Upper lobe of left lung (tissue), 6 donors: ENCODE measurements at regions not wholly inside any gene's neighbourhood (a gene's known extent, or its start where the extent isn't known, plus 50 kb on each side); places are given as distances from the start of the nearest gene placed in this dataset.

Source experiments
- ATAC-seq, 2 donors: fragments of 200-7000 bp; cut with Tn5 transposase; one replicate each; pipeline ENCODE4 v1.9.1; 2022; ENCODE audit warnings: mild to moderate bottlenecking in 2 of 2, moderate library complexity in 2 of 2; ENCODE audit not compliant: low FRiP score in 2 of 2
- DNase-seq, 2 donors: peaks; one replicate each; pipeline ENCODE4 v3.0.0-alpha.2; 2019 to 2020
- H3K27ac ChIP-seq, 4 donors: fragments of 200-600 bp; sonication (generic); one replicate each; pipeline ENCODE4 v1.5.1; 2016 to 2019
- H3K27me3 ChIP-seq, 4 donors: fragments of 200-600 bp; sonication (generic); one replicate each; pipeline ENCODE4 v1.5.1; 2017 to 2019
- H3K36me3 ChIP-seq, 4 donors: fragments of 200-600 bp; sonication (generic); one replicate each; pipeline ENCODE4 v1.5.1; 2016 to 2019
- H3K4me1 ChIP-seq, 4 donors: fragments of 200-600 bp; sonication (generic); one replicate each; pipeline ENCODE4 v1.5.1; 2018 to 2019
- H3K4me3 ChIP-seq, 4 donors: fragments of 200-600 bp; sonication (generic); one replicate each; pipeline ENCODE4 v1.5.1; 2017 to 2019; ENCODE audit warnings: mild to moderate bottlenecking in 2 of 4, moderate library complexity in 1 of 4
- H3K9me3 ChIP-seq, 4 donors: fragments of 200-600 bp; sonication (generic); one replicate each; pipeline ENCODE4 v1.5.1; 2018 to 2019
- CTCF ChIP-seq, 6 experiments: fragments of 450-650 bp in 4 of 6; fragments of 200-600 bp in 2 of 6; sonication (generic) in 2 of 6; IDR thresholded peaks; one replicate each; pipeline ENCODE4 v1.5.1; 2016 to 2019; ENCODE audit warnings: antibody characterized with exemption in 6 of 6
- EP300 ChIP-seq, 4 donors: sonication (generic); formaldehyde crosslinking; IDR thresholded peaks; one replicate each; pipeline ENCODE4 v1.5.1; 2017; ENCODE audit warnings: antibody characterized with exemption in 4 of 4, control low read depth in 2 of 4
- POLR2A ChIP-seq, 4 donors: fragments of 450-650 bp; IDR thresholded peaks; one replicate each; pipeline ENCODE4 v1.5.1; 2016 to 2017; ENCODE audit warnings: antibody characterized with exemption in 4 of 4, mild to moderate bottlenecking in 2 of 4
- POLR2AphosphoS5 ChIP-seq, 2 donors: sonication (generic); formaldehyde crosslinking; IDR thresholded peaks; one replicate each; pipeline ENCODE4 v1.5.1; 2017; ENCODE audit warnings: antibody characterized with exemption in 2 of 2
- WGBS, 2 donors: methylation state at CpG; one replicate each; pipeline ENCODE4 v1.1.5; 2017 to 2018; 5-methylcytosine and 5-hydroxymethylcytosine counted together
- donor health status: DM: no; HTN: no; CAD: no; lungs with moderate emphysema.
- donor health status: DM: no; HTN: yes; CAD: no; lungs with severe emphysema.

GRCh38 chr9:103839197-103839596 lies 254.9 kb upstream of the SMC2 start:
- Histone ChIP-seq H3K27me3 (no peaks in the 10 kb centered on the region), H3K9me3 (no peaks in the 10 kb centered on the region), H3K27ac (no peak overlapping the region), H3K4me3 (no peak overlapping the region), H3K36me3 (no peaks in the 10 kb centered on the region), H3K4me1 (no peaks in the 10 kb centered on the region)
- TF ChIP-seq POLR2A (IDR thresholded peaks at IDR 0.05) (no peak), CTCF (IDR thresholded peaks at IDR 0.05) (no peak), POLR2AphosphoS5 (IDR thresholded peaks at IDR 0.05) (no peak), EP300 (IDR thresholded peaks at IDR 0.05) (no peak)
- no peak for DNase-seq
- ATAC-seq = no peak
- 79 to 100% methylated on average over 1 of the region's 1 CpG for WGBS, 2 donors

DNA sequence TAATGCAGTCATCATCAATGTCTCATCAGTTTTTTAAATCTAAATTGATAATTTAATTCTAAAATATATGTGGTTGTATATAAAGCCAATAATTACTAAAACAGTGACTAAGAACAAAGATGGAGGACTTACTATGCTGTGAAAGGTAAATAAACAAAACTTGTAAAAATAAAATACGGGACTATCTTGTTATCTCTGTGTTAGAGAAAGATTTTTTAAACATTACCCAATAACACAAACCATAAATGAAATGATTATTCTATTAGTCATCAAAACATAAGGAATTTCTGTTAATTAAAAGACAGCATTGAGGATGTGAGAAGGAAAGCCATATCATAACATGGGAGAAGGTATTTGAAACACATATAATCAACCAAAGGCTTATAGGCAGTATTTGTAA lies 226.2 kb upstream of the SMC2 start:
- no peak for DNase-seq
- TF ChIP-seq POLR2AphosphoS5 (IDR thresholded peaks at IDR 0.05) (no peak), CTCF (IDR thresholded peaks at IDR 0.05) (no peak), POLR2A (IDR thresholded peaks at IDR 0.05) (no peak), EP300 (IDR thresholded peaks at IDR 0.05) (no peak)
- Histone ChIP-seq H3K36me3 (no peaks in the 10 kb centered on the region), H3K27me3 (no peaks in the 10 kb centered on the region), H3K27ac (no peak overlapping the region), H3K4me3 (no peak overlapping the region), H3K4me1 (no peaks in the 10 kb centered on the region), H3K9me3 (no peaks in the 10 kb centered on the region)
- 57 to 70% methylated on average over 1 of the region's 1 CpG for WGBS, 2 donors
- ATAC-seq = no peak

DNA sequence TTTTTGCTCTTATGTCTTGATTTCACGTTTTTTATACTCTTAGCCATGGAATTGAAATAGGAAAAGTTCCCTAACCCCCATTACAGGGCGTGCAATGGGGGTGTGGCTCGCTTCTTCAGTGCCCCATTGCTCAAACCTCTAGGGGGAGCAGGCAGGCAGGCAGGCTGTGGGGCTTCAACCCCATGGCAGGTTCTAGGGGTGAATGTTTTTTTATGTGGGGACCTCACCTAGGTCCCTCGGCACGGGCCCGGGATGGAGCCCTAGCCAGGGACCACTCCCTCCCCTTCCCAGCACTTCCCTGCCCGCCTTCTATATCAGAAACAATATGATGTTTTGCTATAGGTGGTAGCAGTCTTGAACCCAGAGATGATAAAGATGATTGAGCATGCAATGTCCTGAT lies 221.3 kb upstream of the SMC2 start:
- ATAC-seq (no peak), DNase-seq (peak in 1 of 2 donors; percentile 8)
- Histone ChIP-seq H3K36me3 (no peaks in the 10 kb centered on the region), H3K27ac (no peak overlapping the region), H3K4me3 (no peak overlapping the region), H3K9me3 (no peaks in the 10 kb centered on the region), H3K27me3 (no peaks in the 10 kb centered on the region), H3K4me1 (no peaks in the 10 kb centered on the region)
- WGBS, 2 donors = 84 to 88% methylated on average over 7 of the region's 7 CpGs
- TF ChIP-seq EP300 (IDR thresholded peaks at IDR 0.05) (no peak), POLR2A (IDR thresholded peaks at IDR 0.05) (no peak), CTCF (IDR thresholded peaks at IDR 0.05) (no peak), POLR2AphosphoS5 (IDR thresholded peaks at IDR 0.05) (no peak)

GRCh38 chr9:103881419-103881818 lies 212.7 kb upstream of the SMC2 start:
- no peaks in the 10 kb centered on the region for H3K36me3 ChIP-seq
- 90 to 92% methylated on average over 2 of the region's 2 CpGs for WGBS, 2 donors
- H3K4me1 ChIP-seq = no peaks in the 10 kb centered on the region
- H3K27ac ChIP-seq = no peak overlapping the region
- no peak for ATAC-seq
- H3K27me3 ChIP-seq = no peaks in the 10 kb centered on the region
- H3K4me3 ChIP-seq = no peak overlapping the region
- no peak for DNase-seq
- H3K9me3 ChIP-seq = no peaks in the 10 kb centered on the region
- TF ChIP-seq POLR2A (IDR thresholded peaks at IDR 0.05) = no peak
- TF ChIP-seq CTCF (IDR thresholded peaks at IDR 0.05) = no peak
- TF ChIP-seq POLR2AphosphoS5 (IDR thresholded peaks at IDR 0.05) = no peak
- TF ChIP-seq EP300 (IDR thresholded peaks at IDR 0.05) = no peak

- Histone ChIP-seq H3K36me3 (no peaks in the 10 kb centered on the region), H3K9me3 (no peaks in the 10 kb centered on the region), H3K27ac (no peak overlapping the region), H3K4me1 (no peaks in the 10 kb centered on the region), H3K27me3 (no peaks in the 10 kb centered on the region), H3K4me3 (no peak overlapping the region)
- TF ChIP-seq CTCF (IDR thresholded peaks at IDR 0.05) = no peak
- TF ChIP-seq EP300 (IDR thresholded peaks at IDR 0.05) = no peak
- no peak for TF ChIP-seq POLR2AphosphoS5 (IDR thresholded peaks at IDR 0.05)
- TF ChIP-seq POLR2A (IDR thresholded peaks at IDR 0.05) = no peak
- no peak for ATAC-seq
- no peak for DNase-seq
Measured at GRCh38 chr9:103889989-103890388, 204.1 kb upstream of the SMC2 start.
